Adrenal gland (tissue), 9 donors: ENCODE measurements at regions not wholly inside any gene's neighbourhood (a gene's known extent, or its start where the extent isn't known, plus 50 kb on each side); places are given as distances from the start of the nearest gene placed in this dataset.
"Not testable (repeated sequence)": the region's sequence is repeated elsewhere in the genome, so short reads cannot be mapped to it uniquely, and the experiment has no call there.

Experiments
- DNase-seq, 7 donors: peaks; one replicate each; pipeline ENCODE4 v3.0.0-alpha.2; 2019 to 2020
- H3K27ac ChIP-seq, 5 donors: fragments of 200-600 bp; sonication (generic) in 4 of 5; 1 replicate in 3 of 5; 2 replicates in 2 of 5; pipeline versions ENCODE4 v1.5.1 to v1.8.0; 2016 to 2020; ENCODE audit warnings: mild to moderate bottlenecking in 1 of 5
- H3K27me3 ChIP-seq: fragments of 200-600 bp; 2 replicates; pipeline ENCODE4 v1.8.0; 2021
- H3K36me3 ChIP-seq, 2 donors: fragments of 200-600 bp; replicated peaks in 1 of 2; 1 replicate in 1 of 2; 2 replicates in 1 of 2; pipeline versions ENCODE4 v1.5.1 to v1.8.0; 2018 to 2022
- H3K4me1 ChIP-seq, 2 donors: fragments of 200-600 bp; replicated peaks in 1 of 2; 1 replicate in 1 of 2; 2 replicates in 1 of 2; pipeline versions ENCODE4 v1.5.1 to v1.8.0; 2018 to 2021
- H3K4me3 ChIP-seq, 4 donors: fragments of 200-600 bp; sonication (generic) in 3 of 4; one replicate each; pipeline ENCODE4 v1.5.1; 2016 to 2018
- H3K9me3 ChIP-seq, 3 donors: fragments of 200-600 bp; sonication (generic) in 1 of 3; replicated peaks in 1 of 3; 1 replicate in 2 of 3; 2 replicates in 1 of 3; pipeline versions ENCODE4 v1.5.1 to v1.8.0; 2016 to 2021
- POLR2A ChIP-seq, 2 donors: fragments of 450-650 bp; IDR thresholded peaks; one replicate each; pipeline ENCODE4 v1.6.1; 2017; ENCODE audit warnings: antibody characterized with exemption in 2 of 2, mild to moderate bottlenecking in 2 of 2, moderate library complexity in 1 of 2
- WGBS, 4 donors: extraction: QIAGEN DNeasy Blood & Tissue Kit in 2 of 4; methylation state at CpG; one replicate each; pipeline versions ENCODE4 v1.1.5 to v1.1.7; 2013 to 2017; 5-methylcytosine and 5-hydroxymethylcytosine counted together
- intact Hi-C, 2 donors: fragments of 100-400 bp; cut with DNase I; formaldehyde crosslinking; loops; one replicate each; pipeline versions ENCODE4 v1.14.1 to v1.15.0; 2022 to 2023
- TF ChIP-seq, protein P1 (sequence below), 6 experiments: fragments of 450-650 bp in 4 of 6; fragments of 200-600 bp in 2 of 6; sonication (generic) in 1 of 6; IDR thresholded peaks; 1 replicate in 5 of 6; 2 replicates in 1 of 6; pipeline versions ENCODE4 v1.5.1 to v1.8.0; 2016 to 2021; ENCODE audit warnings: antibody characterized with exemption in 6 of 6, mild to moderate bottlenecking in 2 of 6, moderate library complexity in 1 of 6
- donor health status: healthy with polysubstance abuse.
- donor health status: Bipolar disorder and iron deficiency.
- donor health status: DM: yes; HTN: yes; CAD: no.
- donor health status: DM: no; HTN: no; CAD: no.
- donor health status: DM: no; HTN: no; CAD: no.

DNA sequence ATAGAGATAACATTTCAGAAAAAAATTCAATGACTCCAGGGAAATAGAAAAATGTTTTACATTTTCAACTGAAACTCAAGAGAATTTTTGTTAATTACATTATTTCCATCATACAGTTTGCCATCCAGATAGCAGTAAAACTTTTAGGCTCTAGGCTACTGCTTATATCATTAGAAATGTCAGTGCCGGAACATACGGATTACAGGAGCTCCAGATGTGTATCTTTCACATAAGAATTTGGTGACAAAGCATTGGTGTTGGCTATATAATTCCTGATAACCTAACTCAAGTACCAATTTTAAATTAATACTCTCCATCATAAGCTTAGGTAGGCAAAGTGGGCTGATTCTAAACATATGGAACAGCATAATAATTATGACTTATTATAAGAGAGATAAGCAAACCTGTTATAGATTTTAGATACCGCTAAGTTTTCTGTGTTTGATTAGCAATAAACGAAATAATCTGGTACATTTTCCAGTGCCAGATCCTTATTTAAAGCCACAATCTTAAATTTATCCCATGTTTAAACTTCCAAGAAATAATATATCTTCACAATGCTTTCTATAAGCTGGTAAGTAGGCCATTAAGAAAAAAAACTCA lies 637.9 kb downstream of the NXPH1 start:
- H3K4me1 ChIP-seq = no peaks in the 10 kb centered on the region
- DNase-seq = no peak
- intact Hi-C loops = no loop called here
- H3K27ac ChIP-seq = no peak overlapping the region
- no peak overlapping the region for H3K4me3 ChIP-seq
- TF ChIP-seq, protein P1, sequence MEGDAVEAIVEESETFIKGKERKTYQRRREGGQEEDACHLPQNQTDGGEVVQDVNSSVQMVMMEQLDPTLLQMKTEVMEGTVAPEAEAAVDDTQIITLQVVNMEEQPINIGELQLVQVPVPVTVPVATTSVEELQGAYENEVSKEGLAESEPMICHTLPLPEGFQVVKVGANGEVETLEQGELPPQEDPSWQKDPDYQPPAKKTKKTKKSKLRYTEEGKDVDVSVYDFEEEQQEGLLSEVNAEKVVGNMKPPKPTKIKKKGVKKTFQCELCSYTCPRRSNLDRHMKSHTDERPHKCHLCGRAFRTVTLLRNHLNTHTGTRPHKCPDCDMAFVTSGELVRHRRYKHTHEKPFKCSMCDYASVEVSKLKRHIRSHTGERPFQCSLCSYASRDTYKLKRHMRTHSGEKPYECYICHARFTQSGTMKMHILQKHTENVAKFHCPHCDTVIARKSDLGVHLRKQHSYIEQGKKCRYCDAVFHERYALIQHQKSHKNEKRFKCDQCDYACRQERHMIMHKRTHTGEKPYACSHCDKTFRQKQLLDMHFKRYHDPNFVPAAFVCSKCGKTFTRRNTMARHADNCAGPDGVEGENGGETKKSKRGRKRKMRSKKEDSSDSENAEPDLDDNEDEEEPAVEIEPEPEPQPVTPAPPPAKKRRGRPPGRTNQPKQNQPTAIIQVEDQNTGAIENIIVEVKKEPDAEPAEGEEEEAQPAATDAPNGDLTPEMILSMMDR (IDR thresholded peaks at IDR 0.05) = no peak
- TF ChIP-seq POLR2A (IDR thresholded peaks at IDR 0.05) = no peak
- no peaks in the 10 kb centered on the region for H3K9me3 ChIP-seq
- 67 to 81% (median 75%) methylated on average over 4 of the region's 4 CpGs for WGBS, 4 donors
- H3K27me3 ChIP-seq = no peaks in the 10 kb centered on the region
- H3K36me3 ChIP-seq = no peaks in the 10 kb centered on the region

DNA sequence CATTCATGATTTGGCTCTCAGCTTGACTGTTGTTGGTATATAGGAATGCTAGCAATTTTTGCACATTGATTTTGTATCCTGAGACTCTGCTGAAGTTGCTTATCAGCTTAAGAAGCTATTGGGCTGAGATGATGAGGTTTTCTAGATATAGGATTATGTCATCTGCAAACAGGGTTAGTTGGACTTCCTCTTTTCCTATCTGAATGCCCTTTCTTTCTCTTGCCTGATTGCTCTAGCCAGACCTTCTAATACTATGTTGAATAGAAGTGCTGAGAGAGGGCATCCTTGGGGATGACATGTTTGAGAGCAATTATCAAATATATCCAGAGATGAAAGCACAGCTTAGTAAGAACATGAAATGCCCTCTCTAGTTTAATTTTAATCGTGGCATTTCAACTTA lies 642.4 kb downstream of the NXPH1 start:
- intact Hi-C loops, DNase-seq, H3K4me1 ChIP-seq, H3K9me3 ChIP-seq, H3K36me3 ChIP-seq, H3K27me3 ChIP-seq, H3K27ac ChIP-seq, H3K4me3 ChIP-seq: not testable (repeated sequence)
- 38 to 56% (median 45%) methylated on average over 1 of the region's 1 CpG for WGBS, 4 donors

DNA sequence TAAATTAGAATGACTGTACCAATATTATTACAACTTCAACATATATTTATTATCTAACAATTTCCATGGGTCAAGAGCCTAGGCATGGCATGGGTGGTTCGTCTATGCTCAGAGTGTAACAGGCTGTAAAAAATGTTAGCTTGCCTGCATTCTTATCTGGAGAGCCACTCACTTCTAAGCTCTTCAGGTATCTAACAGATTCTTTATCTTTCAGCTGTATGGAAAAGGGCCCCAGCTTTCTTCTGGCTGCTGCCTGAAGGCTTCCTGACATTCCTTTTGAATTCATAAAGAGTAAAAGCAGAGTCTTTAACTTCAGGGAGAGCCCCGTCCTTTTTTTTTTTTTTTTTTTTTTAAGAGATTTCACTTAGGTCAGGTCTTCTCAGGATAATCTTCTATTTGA lies 648.8 kb downstream of the NXPH1 start:
- intact Hi-C loops = no loop called here
- TF ChIP-seq, protein P1 (IDR thresholded peaks at IDR 0.05) = no peak
- no peak for TF ChIP-seq POLR2A (IDR thresholded peaks at IDR 0.05)
- Histone ChIP-seq H3K4me1 (no peaks in the 10 kb centered on the region), H3K36me3 (no peaks in the 10 kb centered on the region), H3K27ac (no peak overlapping the region), H3K9me3 (no peaks in the 10 kb centered on the region), H3K27me3 (no peaks in the 10 kb centered on the region), H3K4me3 (no peak overlapping the region)
- DNase-seq = no peak
- 30 to 63% (median 56%) methylated on average over 2 of the region's 2 CpGs for WGBS, 4 donors

DNA sequence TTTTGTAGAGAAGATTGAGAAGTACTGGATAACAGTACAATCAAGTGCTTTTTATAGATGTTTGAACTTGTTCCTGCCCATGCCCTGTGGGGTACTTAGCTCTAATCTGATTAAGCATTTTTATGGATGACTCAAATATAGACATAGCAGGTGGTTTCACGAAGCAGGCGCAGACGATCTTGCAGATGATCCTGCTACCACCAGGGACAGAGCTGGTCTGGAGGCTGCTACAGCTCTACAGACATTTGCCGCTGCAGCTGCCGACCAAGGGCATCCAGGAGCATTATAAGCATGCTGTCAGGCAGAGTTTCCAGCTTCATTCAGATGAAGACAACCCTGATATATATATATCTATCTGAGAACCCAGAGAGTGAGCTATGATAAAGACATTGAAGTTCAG lies 650.4 kb downstream of the NXPH1 start:
- intact Hi-C loops = no loop called here
- Histone ChIP-seq H3K27ac (no peak overlapping the region), H3K36me3 (no peaks in the 10 kb centered on the region), H3K4me1 (no peaks in the 10 kb centered on the region), H3K4me3 (no peak overlapping the region), H3K9me3 (no peaks in the 10 kb centered on the region), H3K27me3 (no peaks in the 10 kb centered on the region)
- DNase-seq = no peak
- TF ChIP-seq, protein P1 (IDR thresholded peaks at IDR 0.05) = no peak
- TF ChIP-seq POLR2A (IDR thresholded peaks at IDR 0.05) = no peak
- WGBS, 4 donors = 66 to 84% (median 75%) methylated on average over 5 of the region's 5 CpGs

DNA sequence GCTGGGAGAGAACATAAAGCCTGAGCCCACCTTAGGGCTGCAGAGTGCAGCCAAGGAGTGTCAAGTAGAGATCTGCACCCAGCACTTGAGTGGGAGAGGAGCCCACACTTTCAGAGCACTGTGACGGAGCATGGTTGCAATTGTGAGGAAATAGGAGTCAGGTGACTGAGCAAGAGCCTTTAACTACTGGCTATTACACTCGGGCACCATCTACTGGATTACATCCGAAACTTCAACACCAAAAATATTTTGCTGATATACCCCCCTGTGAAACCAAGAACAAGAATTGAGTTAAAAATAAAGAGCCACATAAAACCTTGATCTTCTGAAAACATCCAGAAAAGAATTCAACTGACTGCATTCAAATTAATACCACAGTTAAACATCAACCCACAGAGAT lies 657.9 kb downstream of the NXPH1 start:
- intact Hi-C loops = no loop called here
- no peak overlapping the region for H3K4me3 ChIP-seq

More for the DNA sequence above, 657.9 kb downstream of the NXPH1 start:
- WGBS, 4 donors = 86 to 90% (median 88%) methylated on average over 3 of the region's 3 CpGs
- Histone ChIP-seq H3K27ac (no peak overlapping the region), H3K27me3 (no peaks in the 10 kb centered on the region), H3K4me1 (no peaks in the 10 kb centered on the region), H3K9me3 (no peaks in the 10 kb centered on the region), H3K36me3 (no peaks in the 10 kb centered on the region)
- no peak for DNase-seq
- TF ChIP-seq, protein P1 (IDR thresholded peaks at IDR 0.05) = no peak
- TF ChIP-seq POLR2A (IDR thresholded peaks at IDR 0.05) = no peak
